Fibroblast of villous mesenchyme (primary cell): ENCODE measurements at regions not wholly inside any gene's neighbourhood (a gene's known extent, or its start where the extent isn't known, plus 50 kb on each side); places are given as distances from the start of the nearest gene placed in this dataset.

Experiments used
- DNase-seq: peaks from one replicate; pipeline ENCODE4 v3.0.0-alpha.2; 2010; ENCODE audit warnings: low read depth
- H3K4me3 ChIP-seq: 2 replicates; pipeline ENCODE4 v1.5.1; 2011; ENCODE audit warnings: low read depth, mild to moderate bottlenecking, low read length
- TF ChIP-seq, protein P1 (sequence below): IDR thresholded peaks from 2 replicates; pipeline ENCODE4 v1.5.1; 2012; ENCODE audit warnings: low read depth, mild to moderate bottlenecking, low read length; ENCODE audit not compliant: insufficient read depth

DNA sequence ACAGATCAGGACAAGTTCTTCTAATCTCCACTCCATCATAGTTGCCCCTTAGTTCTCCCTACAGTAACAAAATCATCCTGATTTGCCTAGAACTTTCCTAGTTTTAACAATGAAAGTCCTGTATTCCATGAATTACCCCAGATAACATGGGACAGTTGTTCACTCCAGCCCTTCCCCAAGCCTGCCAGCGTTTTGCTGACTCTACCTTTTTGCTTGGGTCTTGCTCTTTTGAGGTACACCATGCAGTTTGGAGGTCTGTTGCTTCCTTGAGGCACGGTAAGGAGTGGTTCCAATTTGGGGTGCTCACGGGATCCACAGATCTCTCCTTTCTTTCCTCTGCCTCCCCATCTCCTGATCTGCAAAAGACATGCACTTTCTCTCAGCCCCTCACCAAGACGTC, 61.6 kb upstream of the DYRK2 start:
- no peak overlapping the region for H3K4me3 ChIP-seq
- TF ChIP-seq, protein P1, sequence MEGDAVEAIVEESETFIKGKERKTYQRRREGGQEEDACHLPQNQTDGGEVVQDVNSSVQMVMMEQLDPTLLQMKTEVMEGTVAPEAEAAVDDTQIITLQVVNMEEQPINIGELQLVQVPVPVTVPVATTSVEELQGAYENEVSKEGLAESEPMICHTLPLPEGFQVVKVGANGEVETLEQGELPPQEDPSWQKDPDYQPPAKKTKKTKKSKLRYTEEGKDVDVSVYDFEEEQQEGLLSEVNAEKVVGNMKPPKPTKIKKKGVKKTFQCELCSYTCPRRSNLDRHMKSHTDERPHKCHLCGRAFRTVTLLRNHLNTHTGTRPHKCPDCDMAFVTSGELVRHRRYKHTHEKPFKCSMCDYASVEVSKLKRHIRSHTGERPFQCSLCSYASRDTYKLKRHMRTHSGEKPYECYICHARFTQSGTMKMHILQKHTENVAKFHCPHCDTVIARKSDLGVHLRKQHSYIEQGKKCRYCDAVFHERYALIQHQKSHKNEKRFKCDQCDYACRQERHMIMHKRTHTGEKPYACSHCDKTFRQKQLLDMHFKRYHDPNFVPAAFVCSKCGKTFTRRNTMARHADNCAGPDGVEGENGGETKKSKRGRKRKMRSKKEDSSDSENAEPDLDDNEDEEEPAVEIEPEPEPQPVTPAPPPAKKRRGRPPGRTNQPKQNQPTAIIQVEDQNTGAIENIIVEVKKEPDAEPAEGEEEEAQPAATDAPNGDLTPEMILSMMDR, result no peak
- DNase-seq, result no peak

DNA sequence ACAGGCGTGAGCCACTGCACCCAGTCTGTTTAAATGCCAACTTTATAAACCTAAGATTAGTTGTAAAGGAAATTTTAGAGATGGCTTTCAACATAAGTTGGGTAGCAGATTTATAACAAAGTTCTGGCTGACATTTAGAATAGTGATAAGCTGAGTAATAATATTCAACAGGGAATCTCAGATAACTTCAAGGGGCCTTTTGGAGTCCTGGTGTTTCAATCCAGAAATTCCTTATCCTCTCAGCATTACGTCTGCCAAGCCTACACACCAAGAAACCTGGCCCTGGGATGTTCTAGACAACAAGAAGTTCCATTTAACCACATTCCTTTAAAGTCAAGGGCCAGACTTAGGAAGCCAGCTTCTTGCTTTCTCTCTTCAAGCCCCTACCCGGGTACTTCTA, 59.5 kb upstream of the DYRK2 start:
- H3K4me3 ChIP-seq, result no peak overlapping the region
- TF ChIP-seq, protein P1, result no peak
- DNase-seq, result no peak

DNA sequence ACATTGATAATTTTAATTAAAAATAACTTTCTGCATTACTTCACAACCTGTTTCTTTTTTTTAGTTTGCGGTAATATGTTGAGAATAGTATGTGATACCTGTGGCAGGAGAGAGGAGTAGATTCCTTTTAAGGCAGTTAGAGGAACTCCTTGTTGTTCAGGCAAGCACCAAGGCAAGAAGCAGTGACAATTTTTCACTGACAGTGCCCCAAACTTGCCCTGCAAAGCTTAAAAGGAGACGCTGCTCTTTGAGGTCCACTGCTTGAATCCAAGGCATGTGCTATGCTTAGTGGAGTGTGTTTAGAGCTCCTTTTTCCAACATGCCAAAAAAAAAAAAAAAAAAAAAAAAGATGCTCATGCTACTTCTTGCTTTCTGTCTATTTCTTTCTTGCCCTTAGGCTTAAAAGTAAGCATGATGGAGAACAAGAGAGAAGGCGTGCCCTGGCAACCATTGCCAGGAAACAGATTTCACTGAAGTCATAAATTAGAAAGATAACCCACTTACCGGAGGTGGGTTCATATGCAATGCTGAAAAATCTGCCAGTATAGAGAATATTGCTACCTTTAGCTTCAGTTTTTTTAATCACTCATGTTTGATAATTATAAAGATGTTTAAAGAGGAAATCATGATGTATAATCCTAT, 58.3 kb upstream of the DYRK2 start:
- no peak overlapping the region for H3K4me3 ChIP-seq
- TF ChIP-seq, protein P1, result no peak
- DNase-seq, result no peak

DNA sequence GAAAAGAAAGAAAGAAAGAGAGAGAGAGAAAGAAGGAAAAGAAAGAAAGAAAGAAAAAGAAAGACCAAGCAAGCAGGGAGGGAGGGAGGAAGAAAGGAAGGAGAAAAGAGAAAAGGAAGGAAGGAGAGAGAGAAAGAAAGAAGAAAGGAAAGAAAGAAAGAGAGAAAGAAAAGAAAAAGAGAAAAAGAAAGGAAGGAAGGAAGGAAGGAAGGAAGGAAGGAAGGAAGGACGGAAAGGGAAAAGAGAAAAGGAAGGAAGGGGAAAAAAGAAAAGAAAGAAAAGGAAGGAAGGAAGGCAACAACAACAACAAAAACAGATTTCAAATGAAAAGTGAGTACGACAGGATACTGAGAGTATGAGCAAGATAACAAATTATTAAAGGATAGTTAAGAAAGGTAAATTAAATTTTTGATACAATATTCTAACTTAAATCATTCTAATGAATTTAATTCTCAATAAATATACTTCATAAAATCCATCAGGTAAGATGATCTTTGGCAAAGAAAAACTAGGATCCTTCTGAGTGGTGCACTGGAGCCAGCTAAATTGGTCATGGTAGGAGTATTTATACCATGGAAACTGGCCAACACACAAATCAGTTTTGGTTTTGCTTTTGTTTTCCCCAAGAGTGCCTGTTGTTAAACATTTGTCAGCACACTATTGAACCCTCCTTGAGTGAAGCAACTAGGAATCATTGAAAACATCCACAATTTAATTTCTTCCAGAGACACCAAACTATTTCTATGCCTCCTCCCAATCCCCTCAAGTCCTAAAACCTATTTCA, 56.1 kb upstream of the DYRK2 start:
- H3K4me3 ChIP-seq, result no peak overlapping the region
- DNase-seq, result peak; percentile 65
- TF ChIP-seq, protein P1, result no peak

DNA sequence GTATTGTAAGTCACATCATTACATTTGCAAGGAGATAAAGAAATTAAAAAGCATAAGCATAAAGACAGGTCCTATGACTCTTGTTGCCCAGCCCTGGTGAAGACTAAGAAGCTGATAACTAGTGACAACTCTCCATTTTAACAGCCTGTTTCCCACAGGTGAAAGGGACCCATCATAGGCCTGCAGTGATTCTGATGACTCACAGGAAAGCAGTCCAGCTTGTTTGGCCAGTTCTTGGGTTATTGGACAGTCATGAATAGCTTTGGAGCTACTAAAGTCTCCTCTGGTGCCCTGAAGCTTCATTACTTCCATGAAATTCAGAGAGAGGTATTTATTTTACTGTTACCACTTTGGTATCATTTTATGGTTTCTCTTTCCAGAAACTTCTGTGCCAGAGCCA, 55.5 kb upstream of the DYRK2 start:
- H3K4me3 ChIP-seq, result no peak overlapping the region
- TF ChIP-seq, protein P1, result no peak
- DNase-seq, result no peak

DNA sequence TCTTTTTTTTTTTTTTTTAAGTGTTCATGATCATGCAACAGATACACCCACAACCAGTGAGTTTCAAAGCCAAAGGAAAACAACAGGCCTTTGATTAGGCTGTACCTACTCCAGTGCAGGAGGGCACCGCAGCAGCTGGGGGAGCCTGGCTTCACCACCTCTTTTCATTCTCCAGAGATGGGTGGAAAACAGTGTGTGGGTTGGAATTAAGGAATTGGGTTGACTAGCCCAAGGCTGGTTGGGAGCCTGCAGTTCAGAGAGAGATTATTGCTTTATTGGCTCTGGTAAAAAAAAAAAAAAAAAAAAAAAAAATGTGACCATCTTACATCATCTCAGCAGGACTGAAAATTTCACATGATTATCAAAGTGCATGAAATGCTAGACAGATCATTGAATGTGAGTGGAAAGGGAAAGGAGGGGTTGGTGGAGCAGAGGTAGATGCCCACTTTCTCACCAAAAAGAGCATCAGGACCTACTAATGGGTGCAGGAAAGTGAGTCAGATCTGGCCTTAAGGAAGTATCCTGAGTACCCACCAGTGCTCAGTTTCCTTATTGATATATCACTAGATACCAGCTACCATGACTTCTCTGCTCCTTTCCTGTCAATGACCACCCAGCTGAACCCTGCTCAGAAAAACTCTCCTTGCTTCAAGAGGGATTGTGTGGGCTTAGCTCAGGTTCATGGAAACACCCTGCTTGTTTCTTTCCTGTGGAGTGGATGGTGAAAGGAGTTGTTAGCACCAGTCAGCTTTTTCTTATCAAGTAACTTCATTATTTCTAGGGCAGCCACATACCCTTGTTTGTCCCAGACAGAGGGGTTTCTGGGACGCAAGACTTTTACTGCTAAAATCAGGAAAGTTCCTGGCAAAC, 54.8 kb upstream of the DYRK2 start:
- TF ChIP-seq, protein P1, result no peak
- no peak for DNase-seq
- H3K4me3 ChIP-seq, result no peak overlapping the region
